WTC11 (cell line): ENCODE measurements at regions not wholly inside any gene's neighbourhood (a gene's known extent, or its start where the extent isn't known, plus 50 kb on each side); places are given as distances from the start of the nearest gene placed in this dataset.

Source experiments
- CTCF ChIP-seq: fragments of 200-600 bp; IDR thresholded peaks from 2 replicates; pipeline ENCODE4 v1.8.0; 2022; ENCODE audit warnings: antibody characterized with exemption
- FOXJ3 ChIP-seq: sonication (generic); formaldehyde crosslinking; IDR thresholded peaks from 2 replicates; pipeline ENCODE4 v1.9.0; 2021; ENCODE audit warnings: missing genetic modification reagents, mild to moderate bottlenecking, borderline replicate concordance
- MAX ChIP-seq: sonication (generic); formaldehyde crosslinking; IDR thresholded peaks from 2 replicates; pipeline ENCODE4 v1.8.0; 2022; ENCODE audit warnings: mild to moderate bottlenecking, missing genetic modification reagents
- PRDM15 ChIP-seq: sonication (generic); formaldehyde crosslinking; IDR thresholded peaks from 2 replicates; pipeline ENCODE4 v1.8.0; 2022; ENCODE audit warnings: missing genetic modification reagents
- TP53 ChIP-seq: sonication (generic); formaldehyde crosslinking; IDR thresholded peaks from 2 replicates; pipeline ENCODE4 v1.8.1; 2023; ENCODE audit warnings: mild to moderate bottlenecking, missing genetic modification reagents
- ZBTB21 ChIP-seq: sonication (generic); formaldehyde crosslinking; IDR thresholded peaks from 2 replicates; pipeline ENCODE4 v1.8.1; 2023; ENCODE audit warnings: mild to moderate bottlenecking, missing genetic modification reagents, borderline replicate concordance
- ZNF121 ChIP-seq: sonication (generic); formaldehyde crosslinking; IDR thresholded peaks from 2 replicates; pipeline ENCODE4 v1.8.0; 2023; ENCODE audit warnings: missing genetic modification reagents

- TF ChIP-seq PRDM15 (CRISPR knock-in tag) (no peak), CTCF (no peak), TP53 (CRISPR knock-in tag) (no peak), MAX (no peak), ZNF121 (CRISPR knock-in tag) (no peak), ZBTB21 (no peak), FOXJ3 (CRISPR knock-in tag) (no peak)
Measured at GRCh38 chr11:82176945-82177344, 556.7 kb downstream of the FAM181B start.
